IMR-90 (cell line): ENCODE measurements at regions not wholly inside any gene's neighbourhood (a gene's known extent, or its start where the extent isn't known, plus 50 kb on each side); places are given as distances from the start of the nearest gene placed in this dataset.
A peak's percentile ranks its signal among the peaks of the same experiment; 100 is the strongest.

Experiments used
- ATAC-seq: fragments of 200-7000 bp; cut with Tn5 transposase; 2 replicates; pipeline ENCODE4 v1.9.1; 2020; ENCODE audit warnings: low read depth, mild to moderate bottlenecking, moderate library complexity
- BruUV-seq: library from RNA; stranded (reverse); fragments of 400-500 nt; replicated peaks from 2 replicates; lab custom pipeline; 2021; lab: Mats Ljungman, UMichigan
- CTCF ChIA-PET: fragments of 300-600 bp; formaldehyde crosslinking; extraction: SDS; loops from one replicate; lab custom pipeline; 2021; ENCODE audit warnings: antibody characterized with exemption; lab: Yijun Ruan, JAX
- POLR2A ChIA-PET: fragments of 300-600 bp; sonication (Branson Sonifier 250); formaldehyde crosslinking; loops from one replicate; lab custom pipeline; 2022; ENCODE audit warnings: antibody characterized with exemption; ENCODE audit not compliant: unreplicated experiment; lab: Charles Lee
- DNase-seq: peaks from one replicate; pipeline ENCODE4 v3.0.0; 2013
- H2AFZ ChIP-seq: replicated peaks from 2 replicates; pipeline ENCODE3; 2013; ENCODE audit warnings: low read length, mild to moderate bottlenecking; ENCODE audit not compliant: poor library complexity
- H2AK5ac ChIP-seq: 2 replicates; pipeline ENCODE4 v1.6.1; 2013; ENCODE audit warnings: low read depth, low read length, inconsistent platforms
- H2AK9ac ChIP-seq: replicated peaks from 2 replicates; pipeline ENCODE3; 2013; ENCODE audit warnings: mild to moderate bottlenecking, low read depth, low read length, moderate library complexity; ENCODE audit not compliant: poor library complexity
- H2BK120ac ChIP-seq: 2 replicates; pipeline ENCODE4 v1.6.1; 2013; ENCODE audit warnings: low read depth, low read length, inconsistent platforms
- H2BK15ac ChIP-seq: 3 replicates; pipeline ENCODE4 v1.6.1; 2013; ENCODE audit warnings: low read depth, low read length, inconsistent platforms
- H2BK20ac ChIP-seq: 2 replicates; pipeline ENCODE4 v1.6.1; 2013; ENCODE audit warnings: low read depth, mild to moderate bottlenecking, inconsistent platforms, low read length, moderate library complexity
- H2BK5ac ChIP-seq: 2 replicates; pipeline ENCODE4 v1.6.1; 2013; ENCODE audit warnings: mild to moderate bottlenecking, low read depth, low read length, inconsistent platforms; ENCODE audit not compliant: poor library complexity, severe bottlenecking
- H3K14ac ChIP-seq: replicated peaks from 2 replicates; pipeline ENCODE4 v1.6.1; 2013; ENCODE audit warnings: low read depth, low read length, inconsistent platforms
- H3K18ac ChIP-seq: 2 replicates; pipeline ENCODE4 v1.6.1; 2013; ENCODE audit warnings: low read depth, low read length, control low read depth
- H3K23ac ChIP-seq: 2 replicates; pipeline ENCODE4 v1.6.1; 2013; ENCODE audit warnings: low read depth, low read length, inconsistent platforms
- H3K27ac ChIP-seq: 2 replicates; pipeline ENCODE4 v1.5.1; 2013; ENCODE audit warnings: mild to moderate bottlenecking, control low read depth, low read length; ENCODE audit not compliant: insufficient read depth
- H3K27me3 ChIP-seq: 2 replicates; pipeline ENCODE4 v1.6.1; 2013; ENCODE audit warnings: low read length; ENCODE audit not compliant: control insufficient read depth, insufficient read depth
- H3K36me3 ChIP-seq: 2 replicates; pipeline ENCODE4 v1.6.1; 2013; ENCODE audit warnings: low read length, mixed read lengths; ENCODE audit not compliant: control insufficient read depth, insufficient read depth
- H3K4ac ChIP-seq: 2 replicates; pipeline ENCODE4 v1.6.1; 2013; ENCODE audit warnings: low read depth, low read length, inconsistent platforms
- H3K4me1 ChIP-seq: 2 replicates; pipeline ENCODE4 v1.6.1; 2013; ENCODE audit warnings: low read length, mixed read lengths; ENCODE audit not compliant: control insufficient read depth, insufficient read depth
- H3K4me2 ChIP-seq: 2 replicates; pipeline ENCODE4 v1.6.1; 2013; ENCODE audit warnings: low read depth, mild to moderate bottlenecking, control low read depth, low read length, moderate library complexity
- H3K4me3 ChIP-seq: 2 replicates; pipeline ENCODE4 v1.5.1; 2013; ENCODE audit warnings: low read depth, mild to moderate bottlenecking, control low read depth, low read length, moderate library complexity; ENCODE audit not compliant: insufficient read depth
- H3K56ac ChIP-seq: 2 replicates; pipeline ENCODE4 v1.6.1; 2013; ENCODE audit warnings: low read length, inconsistent platforms; ENCODE audit not compliant: insufficient read depth; ENCODE audit errors: extremely low read depth
- H3K79me1 ChIP-seq, 2 experiments: 2 replicates each; pipeline ENCODE4 v1.6.1; 2013; ENCODE audit warnings: low read length in 2 of 2, inconsistent platforms in 1 of 2, low read depth in 1 of 2
- H3K9ac ChIP-seq: 2 replicates; pipeline ENCODE4 v1.6.1; 2013; ENCODE audit warnings: low read depth, low read length, control low read depth
- H3K9me1 ChIP-seq: 2 replicates; pipeline ENCODE4 v1.6.1; 2013; ENCODE audit warnings: low read length, inconsistent platforms; ENCODE audit not compliant: insufficient read depth
- H3K9me3 ChIP-seq: 2 replicates; pipeline ENCODE4 v1.6.1; 2013; ENCODE audit warnings: low read length; ENCODE audit not compliant: control insufficient read depth, insufficient read depth
- H4K20me1 ChIP-seq: 2 replicates; pipeline ENCODE4 v1.6.1; 2013; ENCODE audit warnings: low read length, inconsistent platforms; ENCODE audit not compliant: insufficient read depth
- H4K5ac ChIP-seq: 2 replicates; pipeline ENCODE4 v1.6.1; 2013; ENCODE audit warnings: mild to moderate bottlenecking, low read depth, low read length, control low read depth
- H4K8ac ChIP-seq, 2 experiments: 2 replicates each; pipeline ENCODE4 v1.6.1; 2013; ENCODE audit warnings: low read depth in 2 of 2, low read length in 2 of 2, control low read depth in 1 of 2, inconsistent platforms in 1 of 2
- H4K91ac ChIP-seq: 2 replicates; pipeline ENCODE4 v1.6.1; 2013; ENCODE audit warnings: low read depth, low read length, inconsistent platforms; ENCODE audit not compliant: insufficient read depth
- CEBPB ChIP-seq: IDR thresholded peaks from 2 replicates; pipeline ENCODE4 v1.6.1; 2012; ENCODE audit warnings: low read depth, low read length, improper control_type of control experiment
- CHD1 ChIP-seq: IDR thresholded peaks from 2 replicates; pipeline ENCODE4 v1.6.1; 2012; ENCODE audit warnings: low read depth, low read length, improper control_type of control experiment
- CTCF ChIP-seq: conservative IDR thresholded peaks from 2 replicates; pipeline ENCODE4 v1.5.1; 2012; ENCODE audit warnings: mild to moderate bottlenecking, low read depth, low read length, improper control_type of control experiment
- ELK1 ChIP-seq: fragments of 150-350 bp; IDR thresholded peaks from 2 replicates; pipeline ENCODE4 v1.6.1; 2016; ENCODE audit warnings: low read depth, mild to moderate bottlenecking, low read length, moderate library complexity, borderline replicate concordance
- FOS ChIP-seq: fragments of 150-350 bp; IDR thresholded peaks from 2 replicates; pipeline ENCODE4 v1.6.1; 2016; ENCODE audit warnings: low read depth, low read length
- MAFK ChIP-seq: IDR thresholded peaks from 2 replicates; pipeline ENCODE4 v1.6.1; 2012; ENCODE audit warnings: low read depth, low read length, improper control_type of control experiment
- MAZ ChIP-seq: IDR thresholded peaks from 2 replicates; pipeline ENCODE4 v1.6.1; 2012; ENCODE audit warnings: low read depth, mild to moderate bottlenecking, low read length, improper control_type of control experiment, moderate library complexity, borderline replicate concordance
- MXI1 ChIP-seq: IDR thresholded peaks from 2 replicates; pipeline ENCODE4 v1.6.1; 2012; ENCODE audit warnings: low read depth, mild to moderate bottlenecking, low read length, moderate library complexity, borderline replicate concordance
- RCOR1 ChIP-seq: IDR thresholded peaks from 2 replicates; pipeline ENCODE4 v1.6.1; 2012; ENCODE audit warnings: mild to moderate bottlenecking, low read length, improper control_type of control experiment; ENCODE audit not compliant: insufficient replicate concordance
- RFX5 ChIP-seq: IDR thresholded peaks from 2 replicates; pipeline ENCODE4 v1.8.0; 2012; ENCODE audit warnings: low read depth, mild to moderate bottlenecking, low read length, moderate library complexity
- SMC3 ChIP-seq: fragments of 150-350 bp; IDR thresholded peaks from 2 replicates; pipeline ENCODE4 v1.6.1; 2016; ENCODE audit warnings: low read depth, mild to moderate bottlenecking, antibody characterized with exemption, low read length, moderate library complexity
- dilution Hi-C: fragments of 300-500 bp; cut with HindIII; formaldehyde crosslinking; loops from one replicate; pipeline ENCODE4 v1.14.3; 2018; ENCODE audit warnings: low sequenced_read_pairs; ENCODE audit not compliant: unreplicated experiment
- in situ Hi-C: fragments of 300-500 bp; cut with MboI; formaldehyde crosslinking; loops from 3 replicates; pipeline ENCODE4 v1.14.3; 2019; ENCODE audit warnings: low sequenced_read_pairs, inconsistent platforms, mixed read lengths
- intact Hi-C: fragments of 100-400 bp; cut with micrococcal nuclease; formaldehyde crosslinking; loops from 2 replicates; pipeline ENCODE4 v1.10.0; 2022

- intact Hi-C loops, result no loop called here
- no peak overlapping the region for H3K27ac ChIP-seq
- in situ Hi-C loops, result no loop called here
- no peaks in the 10 kb centered on the region for H3K4me1 ChIP-seq
- no peak overlapping the region for H3K18ac ChIP-seq
- no peak overlapping the region for H2BK20ac ChIP-seq
- no peak overlapping the region for H2AK5ac ChIP-seq
- no peak overlapping the region for H2BK120ac ChIP-seq
- H2BK15ac ChIP-seq, result no peak overlapping the region
- no peak overlapping the region for H3K4me2 ChIP-seq
- H3K9me1 ChIP-seq, result no peaks in the 10 kb centered on the region
- ChIA-PET POLR2A (no interaction called here), CTCF (no interaction called here)
- no peak overlapping the region for H2AK9ac ChIP-seq
- ATAC-seq (no peak), DNase-seq (peak; percentile 32)
- no peaks in the 10 kb centered on the region for H4K20me1 ChIP-seq
- no peaks in the 10 kb centered on the region for H3K79me1 ChIP-seq
- no peak overlapping the region for H3K56ac ChIP-seq
- no peak overlapping the region for H4K5ac ChIP-seq
- TF ChIP-seq CEBPB, result no peak
- TF ChIP-seq MAFK, result no peak
- no peak for TF ChIP-seq RCOR1
- no peak for TF ChIP-seq FOS
- TF ChIP-seq CHD1, result no peak
- no peak for TF ChIP-seq CTCF
- no peak for TF ChIP-seq MAZ
- TF ChIP-seq ELK1, result no peak
- no peak for TF ChIP-seq RFX5
- no peak for TF ChIP-seq SMC3
- no peak for TF ChIP-seq MXI1
- H4K8ac ChIP-seq, result no peak overlapping the region
- peaks cover 5% of the 10 kb centered on the region; the same call in 1 of the 2 replicates for H3K27me3 ChIP-seq
- dilution Hi-C loops, result no loop called here
- no peak overlapping the region for H4K91ac ChIP-seq
- H3K4ac ChIP-seq, result no peak overlapping the region
- no peak overlapping the region for H3K14ac ChIP-seq
- no TSS peak for BruUV-seq
- no peak overlapping the region for H3K23ac ChIP-seq
- no peaks in the 10 kb centered on the region for H3K9me3 ChIP-seq
- no peak overlapping the region for H2BK5ac ChIP-seq
- no peaks in the 10 kb centered on the region for H3K36me3 ChIP-seq
- H2AFZ ChIP-seq, result no peak overlapping the region
- H3K4me3 ChIP-seq, result no peak overlapping the region
- no peak overlapping the region for H3K9ac ChIP-seq
Measured at GRCh38 chr10:125396676-125397075, 236.3 kb upstream of the CTBP2 start.
